Osteocyte (in vitro differentiated cells): ENCODE measurements at regions not wholly inside any gene's neighbourhood (a gene's known extent, or its start where the extent isn't known, plus 50 kb on each side); places are given as distances from the start of the nearest gene placed in this dataset.
A peak's percentile ranks its signal among the peaks of the same experiment; 100 is the strongest.

Source experiments
- DNase-seq: peaks from one replicate; pipeline ENCODE4 v3.0.0; 2021; ENCODE audit warnings: mixed read lengths; ENCODE audit not compliant: unreplicated experiment; ENCODE audit errors: extremely low spot score
- H3K27ac Mint-ChIP-seq: one replicate; pipeline ENCODE4 v1.8.0; 2021; ENCODE audit warnings: mild to moderate bottlenecking, mixed read lengths; ENCODE audit not compliant: unreplicated experiment
- H3K27me3 Mint-ChIP-seq: one replicate; pipeline ENCODE4 v1.8.0; 2021; ENCODE audit warnings: mixed read lengths; ENCODE audit not compliant: unreplicated experiment
- H3K36me3 Mint-ChIP-seq: one replicate; pipeline ENCODE4 v1.8.0; 2021; ENCODE audit warnings: mixed read lengths; ENCODE audit not compliant: unreplicated experiment
- H3K4me1 Mint-ChIP-seq: one replicate; pipeline ENCODE4 v1.8.0; 2021; ENCODE audit warnings: mixed read lengths; ENCODE audit not compliant: unreplicated experiment
- H3K4me3 Mint-ChIP-seq: one replicate; pipeline ENCODE4 v1.8.0; 2021; ENCODE audit warnings: mild to moderate bottlenecking, moderate library complexity, mixed read lengths; ENCODE audit not compliant: unreplicated experiment
- H3K9me3 Mint-ChIP-seq: one replicate; pipeline ENCODE4 v1.8.0; 2021; ENCODE audit warnings: mixed read lengths; ENCODE audit not compliant: unreplicated experiment
- CTCF ChIP-seq: fragments of 200-600 bp; sonication (generic); IDR thresholded peaks from 2 replicates; pipeline ENCODE4 v1.5.0; 2021; ENCODE audit warnings: antibody characterized with exemption, mild to moderate bottlenecking, moderate library complexity

- Mint-ChIP-seq H3K4me3 (no peak overlapping the region), H3K36me3 (no peaks in the 10 kb centered on the region), H3K4me1 (no peaks in the 10 kb centered on the region), H3K9me3 (no peaks in the 10 kb centered on the region), H3K27ac (no peak overlapping the region), H3K27me3 (peaks cover 12% of the 10 kb centered on the region)
- peak; percentile 38 for DNase-seq
- TF ChIP-seq CTCF, result no peak
These were observed 128.3 kb downstream of the OLIG3 start for GRCh38 chr6:137365707-137366437.

GRCh38 chr6:137363805-137364138, 130.4 kb downstream of the OLIG3 start:
- H3K36me3 Mint-ChIP-seq, result no peaks in the 10 kb centered on the region
- no peak for TF ChIP-seq CTCF
- no peak for DNase-seq
- H3K4me1 Mint-ChIP-seq, result no peaks in the 10 kb centered on the region
- H3K27ac Mint-ChIP-seq, result no peak overlapping the region
- H3K9me3 Mint-ChIP-seq, result no peaks in the 10 kb centered on the region
- peaks cover 14% of the 10 kb centered on the region for H3K27me3 Mint-ChIP-seq
- H3K4me3 Mint-ChIP-seq, result no peak overlapping the region

DNA sequence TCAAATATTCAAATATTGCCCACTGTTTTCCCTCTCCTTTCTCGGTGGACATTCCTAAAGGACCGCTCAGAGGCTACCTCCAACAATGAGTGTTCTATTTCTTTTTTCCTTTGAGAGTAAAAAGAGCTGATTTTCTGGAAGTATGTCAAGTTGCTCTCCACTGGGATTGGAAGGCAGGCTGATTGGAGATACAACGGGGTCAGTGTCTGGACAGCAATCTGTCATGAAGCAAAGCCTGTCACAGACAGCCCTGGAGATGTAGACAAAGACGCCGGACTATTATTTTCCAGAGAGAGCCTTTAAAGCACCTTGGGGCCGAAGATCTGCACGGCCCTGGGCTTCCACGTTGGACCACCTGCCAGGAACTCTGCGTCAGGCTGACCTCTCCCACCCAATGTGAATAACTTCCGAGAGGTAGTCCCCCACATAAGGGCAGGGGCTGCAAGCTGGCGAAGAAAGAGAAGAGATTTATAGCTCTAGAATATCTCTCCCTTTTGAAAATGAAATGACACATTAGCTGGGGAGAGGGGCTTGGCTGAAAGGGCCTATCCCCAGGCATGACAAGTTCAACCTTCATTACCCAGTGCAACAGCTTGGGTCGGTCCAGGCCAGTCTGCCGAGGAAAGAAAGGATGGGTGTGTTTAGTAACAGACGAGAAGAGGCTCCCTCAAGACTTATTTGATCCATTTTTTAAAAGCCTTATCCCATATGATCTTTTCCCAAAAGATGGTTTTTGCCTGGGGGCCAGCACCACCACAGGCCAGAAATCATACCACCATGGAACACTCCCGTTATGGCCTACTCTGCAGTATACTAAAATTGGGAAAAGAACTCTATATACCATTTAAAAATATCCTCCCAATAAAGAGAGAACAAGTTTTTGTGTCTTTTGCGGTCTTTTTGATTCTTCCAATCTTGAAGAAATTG, 131.1 kb downstream of the OLIG3 start:
- H3K27ac Mint-ChIP-seq, result no peak overlapping the region
- H3K4me3 Mint-ChIP-seq, result no peak overlapping the region
- DNase-seq, result no peak
- no peak for TF ChIP-seq CTCF
- H3K4me1 Mint-ChIP-seq, result no peaks in the 10 kb centered on the region
- no peaks in the 10 kb centered on the region for H3K36me3 Mint-ChIP-seq
- peaks cover 20% of the 10 kb centered on the region for H3K27me3 Mint-ChIP-seq
- H3K9me3 Mint-ChIP-seq, result no peaks in the 10 kb centered on the region

DNA sequence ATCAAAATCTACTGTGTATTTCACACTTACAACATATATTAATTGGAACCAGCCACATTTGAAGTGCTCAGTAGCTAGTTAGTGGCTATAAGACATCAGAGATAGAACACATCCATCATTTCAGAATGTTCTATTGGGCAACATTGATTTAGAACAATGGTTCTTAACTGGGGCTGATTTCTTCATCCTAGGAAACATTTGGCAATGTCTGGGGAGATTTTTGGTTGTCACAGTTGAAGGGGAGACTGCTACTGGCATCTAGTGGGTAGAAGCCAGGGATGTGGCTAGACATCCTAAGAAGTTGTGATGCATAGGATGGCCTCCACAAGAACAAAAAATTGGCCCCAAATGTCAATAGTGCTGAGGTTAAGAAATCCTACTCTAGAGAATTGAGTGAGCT, 132.5 kb downstream of the OLIG3 start:
- Mint-ChIP-seq H3K27ac (no peak overlapping the region), H3K4me1 (no peaks in the 10 kb centered on the region), H3K9me3 (no peaks in the 10 kb centered on the region), H3K4me3 (no peak overlapping the region), H3K27me3 (peaks cover 33% of the 10 kb centered on the region), H3K36me3 (no peaks in the 10 kb centered on the region)
- DNase-seq, result no peak
- TF ChIP-seq CTCF, result no peak

DNA sequence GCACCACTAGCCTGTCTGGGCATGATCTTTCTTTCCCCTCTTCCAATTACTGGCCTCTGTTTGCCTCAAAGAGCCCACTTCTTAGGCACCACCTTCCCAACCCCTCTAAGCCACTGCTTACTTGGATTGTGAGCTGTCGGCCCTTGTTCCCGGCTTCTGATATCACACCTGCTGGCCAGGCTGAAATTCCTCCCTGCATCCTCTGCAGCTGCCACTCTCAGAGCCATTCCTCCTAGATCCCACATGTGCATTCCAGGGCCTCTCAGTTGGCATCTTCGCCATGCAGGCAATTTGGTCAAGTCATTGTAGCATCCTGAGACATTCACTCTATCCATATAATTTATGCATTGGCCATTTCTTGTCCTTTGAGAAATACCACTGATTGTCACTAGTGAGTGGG, 135.9 kb downstream of the OLIG3 start:
- Mint-ChIP-seq H3K4me1 (no peaks in the 10 kb centered on the region), H3K4me3 (no peak overlapping the region), H3K9me3 (no peaks in the 10 kb centered on the region), H3K27ac (no peak overlapping the region), H3K36me3 (no peaks in the 10 kb centered on the region), H3K27me3 (peaks cover 46% of the 10 kb centered on the region)
- TF ChIP-seq CTCF, result no peak
- no peak for DNase-seq
